Activated CD8-positive, alpha-beta T cell treated with anti-CD3 and anti-CD28 coated beads, Interleukin-2, amount 10 ng/mL, durations not matched to agents 7 days and 5 days (primary cell): ENCODE measurements at regions not wholly inside any gene's neighbourhood (a gene's known extent, or its start where the extent isn't known, plus 50 kb on each side); places are given as distances from the start of the nearest gene placed in this dataset. TPM values are rescaled to one million over a fixed set of nuclear protein-coding genes. Genes with fewer than 3 reads are reported as not detected.

Experiments used
- microRNA-seq: library from miRNA; unstranded; fragments of <30 nt; microRNA quantifications from one replicate; pipeline ENCODE4 v1.2.0, GENCODE V29; 2022

Small RNAs in the stretch of these regions (microRNA-seq; reads per million reads assigned to microRNA genes)
- 4.6 reads per million for gene MIR101-1
- gene MIR3671: not detected
